Stimulated activated CD8-positive, alpha-beta memory T cell treated with anti-CD3 and anti-CD28 coated beads, Interleukin-12 subunit alpha, Interleukin-12 subunit beta, amount 100 ng/mL, for 1 hour (primary cell): ENCODE measurements at regions not wholly inside any gene's neighbourhood (a gene's known extent, or its start where the extent isn't known, plus 50 kb on each side); places are given as distances from the start of the nearest gene placed in this dataset.
A peak's percentile ranks its signal among the peaks of the same experiment; 100 is the strongest.

Source experiments
- DNase-seq: peaks from one replicate; pipeline ENCODE4 v3.0.0-alpha.2; 2020; ENCODE audit warnings: low read depth

DNA sequence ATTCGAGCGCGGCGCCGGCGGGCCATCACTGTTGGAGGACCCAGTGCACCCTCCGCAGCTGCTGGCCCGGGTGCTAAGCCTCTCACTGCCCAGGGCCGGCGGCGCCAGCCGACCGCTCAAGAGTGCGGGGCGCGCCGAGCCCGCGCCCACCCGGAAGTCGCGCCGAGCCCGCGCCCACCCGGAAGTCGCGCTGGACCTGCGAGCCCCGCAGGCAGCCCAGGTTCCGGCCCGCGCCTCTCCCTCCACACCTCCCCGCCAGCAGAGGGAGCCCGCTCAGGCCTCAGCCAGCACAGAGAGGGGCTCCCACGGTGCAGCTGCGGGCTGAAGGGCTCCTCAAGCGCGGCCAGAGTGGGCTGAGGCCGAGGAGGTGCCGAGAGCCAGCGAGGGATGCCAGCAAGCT, 170.8 kb downstream of the GTF2H2C_2 start:
- peak; percentile 5 for DNase-seq
